Posterior cingulate gyrus (tissue), 11 donors: ENCODE measurements at regions not wholly inside any gene's neighbourhood (a gene's known extent, or its start where the extent isn't known, plus 50 kb on each side); places are given as distances from the start of the nearest gene placed in this dataset.
"Not testable (repeated sequence)": the region's sequence is repeated elsewhere in the genome, so short reads cannot be mapped to it uniquely, and the experiment has no call there.

Experiments
- DNase-seq, 10 donors: peaks; one replicate each; pipeline versions ENCODE4 v3.0.0 to v3.0.0-alpha.2; 2020 to 2021; ENCODE audit warnings: mixed read lengths in 3 of 10
- intact Hi-C: fragments of 100-400 bp; cut with DNase I; formaldehyde crosslinking; loops from one replicate; pipeline ENCODE4 v1.15.1; 2023

DNA sequence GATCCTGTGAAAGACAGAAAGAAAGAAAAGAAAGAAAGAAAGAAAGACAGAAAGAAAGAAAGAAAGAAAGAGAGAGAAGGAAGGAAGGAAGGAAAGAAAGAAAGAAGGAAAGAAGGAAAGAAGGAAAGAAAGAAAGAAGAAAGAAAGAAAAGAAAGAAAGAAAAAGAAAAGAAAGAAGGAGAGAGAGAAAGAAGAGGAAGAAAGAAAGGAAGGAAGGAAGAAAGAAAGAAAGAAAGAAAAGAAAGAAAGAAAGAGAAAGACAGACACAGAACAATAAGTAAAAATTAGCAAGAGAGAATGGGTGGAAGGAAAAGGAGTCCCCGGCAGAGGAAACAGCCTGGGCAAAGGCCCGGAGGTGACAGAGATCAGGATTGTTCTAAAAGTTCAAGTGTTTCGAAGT is 183.4 kb downstream of the MIAT start:
- DNase-seq, intact Hi-C loops: not testable (repeated sequence)

DNA sequence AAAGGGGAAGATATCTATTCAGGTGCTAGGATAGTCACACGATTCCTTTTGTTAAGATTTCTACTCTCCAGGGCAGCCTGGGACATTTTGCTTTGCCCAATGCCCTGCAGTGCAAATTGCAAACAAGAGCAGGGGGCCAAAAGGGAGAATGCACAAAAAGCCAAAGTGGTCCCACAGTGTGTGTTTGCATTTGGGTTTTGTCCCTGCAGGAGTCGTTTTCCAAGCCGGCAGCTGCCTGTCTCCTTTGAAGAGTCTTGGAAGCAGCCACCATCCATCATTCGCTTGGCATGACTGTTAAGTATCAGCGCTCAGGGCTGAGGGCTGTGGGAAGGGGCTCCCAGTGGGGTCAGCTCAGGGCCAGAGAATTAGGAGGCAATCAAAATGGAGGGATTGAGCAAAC is 184.7 kb downstream of the MIAT start:
- peak in 1 of 10 donors; percentile 46 for DNase-seq

DNA sequence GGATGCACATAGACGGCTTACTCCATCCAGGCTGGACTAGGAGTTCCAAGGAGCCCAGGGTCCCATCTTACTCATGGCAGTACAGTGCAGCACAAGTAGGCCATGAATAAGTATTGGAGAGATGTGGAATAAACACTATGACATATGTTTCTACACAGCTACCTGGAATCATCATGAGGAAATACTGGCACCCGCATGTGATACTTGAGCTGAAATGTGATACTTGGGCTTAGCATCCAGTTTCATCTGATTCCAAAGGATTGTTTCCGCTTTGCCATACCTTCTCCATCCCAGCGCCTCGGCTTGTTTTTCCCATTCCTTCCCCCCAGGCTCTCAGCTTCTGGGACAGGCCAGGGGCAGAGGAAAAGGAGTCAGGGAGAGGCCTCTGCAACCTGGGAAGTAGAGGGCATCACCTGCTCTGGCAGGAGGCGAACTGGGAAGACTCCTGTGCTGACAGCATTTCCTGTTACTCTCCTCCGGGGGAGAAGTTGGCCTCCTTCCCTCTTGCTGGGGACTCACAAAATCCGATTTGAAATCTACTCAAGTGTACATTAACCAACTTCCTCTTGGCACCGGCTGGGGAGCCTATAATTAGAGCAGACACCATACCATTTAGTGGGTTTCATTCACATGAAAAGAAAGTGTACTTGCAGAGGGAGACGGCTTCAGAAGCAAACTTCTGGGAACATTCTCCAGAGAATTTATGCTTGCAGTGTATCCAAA is 187.8 kb downstream of the MIAT start:
- intact Hi-C loops = no loop called here
- peak in 4 of 10 donors; percentile 14 to 72 (median 34) for DNase-seq

More for the DNA sequence above, 184.7 kb downstream of the MIAT start:
- intact Hi-C loops = no loop called here

DNA sequence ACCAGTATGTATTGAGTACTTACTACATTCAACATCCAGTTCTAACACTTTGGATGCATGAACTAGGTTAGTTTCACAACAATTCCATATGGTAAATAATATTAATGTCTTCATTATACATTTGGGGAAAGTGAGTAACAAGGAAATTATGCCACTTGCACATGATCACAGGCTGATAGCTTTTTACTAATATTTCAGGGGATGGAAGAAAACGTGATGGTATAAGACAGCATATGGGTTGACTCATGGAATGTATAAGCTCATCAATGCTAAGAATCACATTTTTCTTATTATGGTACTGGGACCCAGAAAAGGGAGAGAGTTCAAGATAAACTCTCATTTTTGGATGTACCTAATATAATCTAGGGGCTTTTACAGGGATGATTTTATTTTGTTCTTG is 188.7 kb downstream of the MIAT start:
- DNase-seq = no peak
- intact Hi-C loops = no loop called here

GRCh38 chr22:26846645-26847044 is 189.3 kb downstream of the MIAT start:
- intact Hi-C loops = no loop called here
- DNase-seq = no peak

DNA sequence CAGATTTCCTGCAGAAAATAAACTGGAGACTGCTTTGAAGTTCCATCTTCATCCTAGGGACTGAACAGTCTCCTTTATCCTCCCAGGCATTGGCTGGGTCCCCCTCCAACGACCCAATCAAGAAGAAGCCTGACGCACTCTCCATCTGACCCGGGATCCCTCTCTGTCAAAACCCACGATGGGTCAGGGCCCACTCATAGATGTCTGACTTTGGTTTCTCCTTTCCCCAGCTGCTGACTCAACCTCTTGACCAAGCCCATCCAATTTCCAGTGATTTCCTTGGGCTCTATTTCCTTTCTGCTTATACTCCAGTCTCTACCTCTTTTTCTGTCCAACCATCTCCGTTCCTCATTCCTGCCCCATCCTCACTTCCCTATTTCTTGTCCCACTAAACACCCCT is 189.7 kb downstream of the MIAT start:
- no peak for DNase-seq
- intact Hi-C loops = no loop called here

DNA sequence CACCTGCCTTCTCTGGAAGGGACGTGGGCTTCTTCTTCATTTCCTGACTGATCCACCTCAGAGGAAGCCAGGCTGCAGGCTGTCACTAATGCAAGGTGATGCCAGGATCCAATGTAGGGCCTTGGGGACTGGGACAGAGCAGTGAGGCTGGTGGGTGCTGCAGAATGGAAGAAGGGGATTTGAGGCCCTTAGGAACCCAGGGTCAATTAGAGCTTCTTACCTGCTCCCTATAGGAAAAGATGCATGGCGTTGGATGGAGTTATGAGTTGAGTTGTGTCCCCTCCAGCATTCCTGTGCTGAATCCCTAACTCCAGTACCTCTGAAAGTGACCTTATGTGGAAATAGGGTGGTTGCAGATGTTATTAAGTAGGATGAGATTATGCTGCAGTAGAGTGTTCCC is 190.4 kb downstream of the MIAT start:
- intact Hi-C loops = no loop called here

GRCh38 chr22:26848244-26848920 is 191.0 kb downstream of the MIAT start:
- intact Hi-C loops = no loop called here
- no peak for DNase-seq

More for the DNA sequence above, 190.4 kb downstream of the MIAT start:
- no peak for DNase-seq

DNA sequence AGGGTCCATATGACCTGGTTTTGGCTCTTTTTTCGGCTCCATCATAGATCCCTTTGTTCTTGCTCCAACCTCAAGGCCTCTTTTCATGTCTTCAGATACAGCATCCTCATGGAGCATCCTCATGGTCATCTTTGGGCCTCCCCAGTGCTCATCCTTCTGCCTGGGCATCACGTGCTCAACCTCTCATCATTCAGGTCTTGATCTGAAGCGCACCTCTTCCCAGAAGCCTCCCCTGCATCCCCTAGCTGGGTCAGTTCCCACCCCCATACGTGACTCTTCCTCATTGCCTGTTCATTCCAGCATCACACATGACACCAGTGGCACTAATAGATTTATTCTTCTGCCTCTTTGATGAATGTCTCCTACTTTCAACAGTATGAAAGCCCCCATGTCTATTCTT is 192.2 kb downstream of the MIAT start:
- no peak for DNase-seq

GRCh38 chr22:26851125-26851524 is 193.7 kb downstream of the MIAT start:
- DNase-seq = no peak

More for the DNA sequence above, 192.2 kb downstream of the MIAT start:
- intact Hi-C loops = no loop called here

DNA sequence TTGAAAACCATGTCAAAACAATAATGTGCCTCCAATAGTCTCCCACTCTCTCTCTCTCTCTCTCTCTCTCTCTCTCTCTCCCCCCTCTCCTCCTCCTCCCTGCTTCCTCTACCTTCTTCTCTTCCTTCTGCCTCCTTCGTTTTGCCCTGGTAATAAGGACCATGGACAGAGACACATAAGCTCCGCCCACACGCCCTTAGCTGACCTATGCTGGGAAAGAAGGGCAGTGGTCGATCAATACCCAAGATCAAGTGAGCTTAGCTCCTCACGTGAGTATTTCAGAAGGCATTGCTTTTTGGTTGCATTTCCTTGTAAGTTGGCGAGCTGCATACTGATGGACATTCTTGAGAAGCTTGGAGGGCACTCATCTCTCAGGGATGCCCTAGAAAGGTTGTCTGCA is 194.8 kb downstream of the MIAT start:
- intact Hi-C loops = no loop called here
- no peak for DNase-seq

More at GRCh38 chr22:26851125-26851524, 193.7 kb downstream of the MIAT start:
- intact Hi-C loops = no loop called here

GRCh38 chr22:26853071-26853470 is 195.7 kb downstream of the MIAT start:
- no peak for DNase-seq
- intact Hi-C loops = no loop called here

DNA sequence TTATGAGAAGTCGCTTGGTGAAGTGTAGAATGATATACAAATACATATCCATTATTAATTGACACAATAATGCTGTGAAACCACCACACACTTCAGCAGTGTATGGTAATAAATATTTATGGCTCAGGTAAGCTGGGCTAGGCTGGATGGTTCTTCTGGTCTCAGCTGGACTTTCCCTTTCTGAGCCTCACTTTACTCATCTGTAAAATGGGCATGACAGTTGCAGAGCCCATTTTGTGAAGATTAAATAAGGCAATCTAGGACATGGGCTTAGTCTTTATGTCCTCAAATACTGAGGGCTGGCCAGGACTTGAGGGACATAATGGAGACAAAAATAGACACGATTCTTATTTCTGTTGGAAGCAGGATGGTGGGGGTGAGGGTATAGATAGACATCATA is 196.1 kb downstream of the MIAT start:
- DNase-seq = no peak
- intact Hi-C loops = no loop called here

GRCh38 chr22:26857169-26857568 is 199.8 kb downstream of the MIAT start:
- no peak for DNase-seq
- intact Hi-C loops = no loop called here

DNA sequence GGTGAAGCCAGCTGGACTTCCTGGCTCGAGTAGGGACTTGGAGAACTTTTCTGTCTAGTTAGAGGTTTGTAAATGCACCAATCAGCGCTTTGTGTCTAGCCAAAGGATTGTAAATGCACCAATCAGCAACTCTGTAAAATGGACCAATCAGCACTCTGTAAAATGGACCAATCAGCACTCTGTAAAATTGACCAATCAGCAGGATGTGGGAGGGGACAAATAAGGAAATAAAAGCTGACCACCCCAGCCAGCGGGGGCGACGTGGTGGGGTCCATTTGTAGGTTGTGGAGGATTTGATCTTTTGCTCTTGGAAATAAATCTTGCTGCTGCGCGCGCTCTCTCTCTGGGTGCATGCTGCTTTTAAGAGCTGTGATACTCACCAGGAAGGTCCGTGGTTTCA is 202.9 kb downstream of the MIAT start:
- intact Hi-C loops = no loop called here
- DNase-seq = no peak

DNA sequence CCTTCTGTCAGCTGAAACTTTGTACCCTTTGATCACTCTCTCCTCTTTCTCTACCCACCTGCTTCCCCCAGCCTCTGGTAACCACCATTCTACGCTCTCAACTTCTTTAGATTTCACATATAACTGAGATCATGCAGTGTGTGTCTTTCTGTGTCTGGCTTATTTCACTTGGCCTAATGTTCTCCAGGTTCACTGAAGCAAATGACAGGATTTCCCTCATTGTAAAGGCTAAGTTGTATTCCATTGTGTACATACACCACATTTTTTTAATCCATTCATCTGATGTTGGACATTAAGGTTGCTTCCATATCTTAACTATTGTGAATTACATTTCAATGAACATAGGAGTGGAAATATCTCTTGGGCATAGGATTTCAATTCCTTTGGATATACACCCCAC is 207.6 kb downstream of the MIAT start:
- DNase-seq = no peak
- intact Hi-C loops = no loop called here

GRCh38 chr22:26883393-26883792 is 226.0 kb downstream of the MIAT start:
- no peak for DNase-seq
- intact Hi-C loops = no loop called here

DNA sequence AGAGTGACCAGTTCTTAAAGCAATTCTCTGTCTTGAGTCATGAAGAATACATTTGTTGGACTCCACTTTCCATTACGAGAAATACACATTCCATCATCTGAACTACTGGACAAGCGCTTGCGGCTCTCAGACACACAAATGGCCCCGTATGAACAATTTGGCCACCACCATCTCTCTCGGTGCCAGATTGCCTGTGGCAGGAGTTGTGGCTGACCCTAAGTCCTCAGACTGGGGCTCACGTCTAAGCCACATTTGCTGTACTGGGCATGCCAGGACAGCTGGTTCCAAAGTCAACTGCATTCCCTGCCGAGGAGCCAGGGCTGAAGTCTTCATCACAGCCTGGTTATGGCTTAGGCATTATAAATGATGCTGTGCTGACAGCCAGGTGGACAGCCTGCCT is 227.5 kb downstream of the MIAT start:
- intact Hi-C loops = no loop called here
- no peak for DNase-seq

DNA sequence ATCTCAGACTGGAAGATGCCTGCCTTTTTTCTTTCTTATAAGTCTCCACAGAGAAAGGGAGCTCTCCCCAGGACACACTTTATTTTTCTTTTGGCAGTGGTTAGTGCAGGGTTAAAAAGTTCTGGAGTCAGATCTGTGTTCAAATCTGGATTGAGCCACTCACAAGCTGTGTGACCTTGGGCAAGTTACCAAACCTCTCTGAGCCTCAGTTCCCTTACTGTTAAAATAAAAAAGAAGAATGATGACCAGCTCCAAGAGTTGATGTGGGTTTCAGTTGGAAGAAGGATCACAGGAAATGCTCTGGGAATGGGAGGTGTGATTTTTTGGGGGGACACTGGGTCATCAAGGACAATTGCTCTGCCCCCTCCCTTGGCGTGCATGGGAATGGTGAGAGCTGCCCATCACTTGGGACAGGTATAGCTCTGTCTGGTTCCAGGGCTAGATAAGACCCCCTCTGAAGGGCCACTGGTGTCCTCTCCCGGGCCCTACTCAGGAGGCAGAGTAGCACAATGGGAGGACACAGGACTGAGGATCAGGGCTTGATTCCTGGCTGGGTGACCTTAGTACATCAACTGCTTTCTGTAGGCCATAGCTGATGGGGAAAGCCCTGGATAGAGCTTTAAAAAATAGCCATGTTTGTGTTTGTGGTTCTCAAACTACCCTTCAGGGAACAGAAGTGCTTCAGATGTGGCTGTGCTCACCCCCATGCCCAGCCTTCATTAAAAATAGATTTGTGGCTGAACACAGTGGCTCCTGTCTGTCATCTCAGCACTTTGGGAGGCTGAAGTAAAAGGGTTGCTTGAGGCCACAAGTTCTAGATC is 228.3 kb downstream of the MIAT start:
- no peak for DNase-seq
- intact Hi-C loops = no loop called here

- no peak for DNase-seq
- intact Hi-C loops = no loop called here
Measured at GRCh38 chr22:26887456-26887855, 230.1 kb downstream of the MIAT start.

DNA sequence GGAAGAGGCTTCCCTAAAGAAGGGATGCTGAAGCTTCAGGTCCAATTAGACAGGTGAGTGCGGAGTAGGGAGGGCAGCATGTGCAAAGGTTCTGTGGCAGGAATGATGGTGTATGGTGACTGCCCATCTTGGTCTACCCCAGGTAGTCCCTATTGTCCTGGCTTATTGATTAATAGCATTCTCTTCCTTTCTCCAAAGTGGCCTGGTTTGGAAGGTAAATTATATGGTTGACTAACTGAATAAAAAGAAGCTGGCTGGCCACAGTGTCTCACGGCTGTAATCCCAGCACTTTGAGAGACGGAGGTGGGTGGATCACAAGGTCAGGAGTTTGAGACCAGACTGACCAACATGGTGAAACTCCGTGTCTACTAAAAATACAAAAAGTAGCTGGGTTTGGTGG is 230.5 kb downstream of the MIAT start:
- intact Hi-C loops = no loop called here
- no peak for DNase-seq
